Keratinocyte (primary cell): ENCODE measurements at regions not wholly inside any gene's neighbourhood (a gene's known extent, or its start where the extent isn't known, plus 50 kb on each side); places are given as distances from the start of the nearest gene placed in this dataset.

Experiments used
- DNase-seq: peaks from one replicate; pipeline ENCODE4 v3.0.0-alpha.2; 2011; ENCODE audit warnings: low read depth, missing footprints, low spot score
- FAIRE-seq: peaks from 2 replicates; lab custom pipeline; 2011; peaks lifted over from hg19 to GRCh38; lab: Jason Lieb, UNC
- H2AFZ ChIP-seq: 2 replicates; pipeline ENCODE4 v1.6.0; 2012; ENCODE audit warnings: low read length, control low read depth, inconsistent platforms; ENCODE audit not compliant: control insufficient read depth
- H3K27ac ChIP-seq: 2 replicates; pipeline ENCODE4 v1.5.1; 2011; ENCODE audit warnings: low read length; ENCODE audit not compliant: control insufficient read depth, insufficient read depth
- H3K27me3 ChIP-seq: 3 replicates; pipeline ENCODE4 v1.6.0; 2011; ENCODE audit warnings: low read length; ENCODE audit not compliant: control insufficient read depth, insufficient read depth; ENCODE audit errors: extremely low read depth
- H3K36me3 ChIP-seq, 2 experiments: 2 replicates in 1 of 2; 3 replicates in 1 of 2; pipeline ENCODE4 v1.5.1; 2011; ENCODE audit warnings: low read length in 2 of 2, mild to moderate bottlenecking in 1 of 2; ENCODE audit not compliant: control insufficient read depth in 2 of 2, insufficient read depth in 2 of 2; ENCODE audit errors: extremely low read depth in 1 of 2
- H3K4me1 ChIP-seq: 3 replicates; pipeline ENCODE4 v1.5.1; 2011; ENCODE audit warnings: low read length; ENCODE audit not compliant: control insufficient read depth, insufficient read depth; ENCODE audit errors: extremely low read depth
- H3K4me2 ChIP-seq: 3 replicates; pipeline ENCODE4 v1.6.0; 2011; ENCODE audit warnings: low read depth, low read length; ENCODE audit not compliant: control insufficient read depth, insufficient read depth; ENCODE audit errors: extremely low read depth
- H3K4me3 ChIP-seq, 3 experiments: fragments of 200-600 bp in 1 of 3; sonication (generic) in 1 of 3; 2 replicates in 2 of 3; 3 replicates in 1 of 3; pipeline ENCODE4 v1.5.1; 2011 to 2016; ENCODE audit warnings: low read length in 3 of 3, mild to moderate bottlenecking in 3 of 3, control low read depth in 2 of 3, inconsistent platforms in 1 of 3, low read depth in 1 of 3, mixed read lengths in 1 of 3, mixed run types in 1 of 3, moderate library complexity in 1 of 3; ENCODE audit not compliant: control insufficient read depth in 2 of 3, insufficient read depth in 2 of 3; ENCODE audit errors: extremely low read depth in 1 of 3
- H3K79me2 ChIP-seq: 2 replicates; pipeline ENCODE4 v1.6.0; 2012; ENCODE audit warnings: low read length; ENCODE audit not compliant: control insufficient read depth, insufficient read depth
- H3K9ac ChIP-seq: 3 replicates; pipeline ENCODE4 v1.6.0; 2011; ENCODE audit warnings: low read length; ENCODE audit not compliant: control insufficient read depth, insufficient read depth; ENCODE audit errors: extremely low read depth
- H3K9me1 ChIP-seq: 3 replicates; pipeline ENCODE4 v1.6.0; 2011; ENCODE audit warnings: low read length; ENCODE audit not compliant: control insufficient read depth, insufficient read depth; ENCODE audit errors: extremely low read depth
- H3K9me3 ChIP-seq: 2 replicates; pipeline ENCODE4 v1.5.1; 2012; ENCODE audit warnings: low read depth, low read length; ENCODE audit not compliant: control insufficient read depth
- H4K20me1 ChIP-seq: 3 replicates; pipeline ENCODE4 v1.6.0; 2011; ENCODE audit warnings: low read length; ENCODE audit not compliant: control insufficient read depth, insufficient read depth; ENCODE audit errors: extremely low read depth
- EZH2 ChIP-seq: IDR thresholded peaks from one replicate; pipeline ENCODE4 v1.6.1; 2012; ENCODE audit warnings: inconsistent platforms, mild to moderate bottlenecking, low read length, moderate library complexity
- dilution Hi-C: fragments of 300-500 bp; cut with MboI; formaldehyde crosslinking; loops from one replicate; pipeline ENCODE4 v1.7.0; 2020; ENCODE audit warnings: low sequenced_read_pairs; ENCODE audit not compliant: extremely low pct_ligation_motif_present
- TF ChIP-seq, protein P1 (sequence below), 3 experiments: IDR thresholded peaks in 1 of 3; conservative IDR thresholded peaks in 1 of 3; optimal IDR thresholded peaks in 1 of 3; 2 replicates in 2 of 3; 3 replicates in 1 of 3; pipeline versions ENCODE3 to v1.5.1; 2011; ENCODE audit warnings: low read length in 3 of 3, mild to moderate bottlenecking in 3 of 3, moderate library complexity in 2 of 3, control low read depth in 1 of 3, inconsistent platforms in 1 of 3; ENCODE audit not compliant: insufficient read depth in 2 of 3; ENCODE audit errors: extremely low read depth in 1 of 3

DNA sequence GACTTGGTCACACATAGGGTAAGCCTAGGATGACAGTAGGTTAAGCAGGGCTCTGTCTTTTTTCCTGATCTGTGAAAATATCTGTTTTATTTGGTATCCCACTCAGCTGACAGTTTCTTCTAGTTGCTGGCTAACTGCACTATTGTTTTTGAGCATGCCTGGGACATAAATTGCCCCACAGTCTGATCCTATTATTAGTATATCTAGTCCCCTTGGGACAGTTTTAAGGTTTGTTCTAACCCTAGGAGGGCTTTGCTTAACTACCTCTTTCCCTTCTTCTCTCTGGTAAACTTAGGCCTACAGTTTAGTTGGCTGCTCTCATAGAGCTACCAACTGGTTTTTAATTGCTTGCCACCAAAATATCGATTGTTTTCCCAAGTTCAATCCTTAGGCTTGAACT, 446.6 kb downstream of the ARHGEF28 start:
- Histone ChIP-seq H3K9me3 (no peaks in the 10 kb centered on the region), H3K79me2 (no peaks in the 10 kb centered on the region), H3K9me1 (no peaks in the 10 kb centered on the region), H3K27me3 (no peaks in the 10 kb centered on the region), H3K9ac (no peak overlapping the region), H3K36me3 (no peaks in the 10 kb centered on the region), H3K4me2 (no peak overlapping the region), H3K4me1 (peaks cover 11% of the 10 kb centered on the region), H3K4me3 (no peak overlapping the region), H3K27ac (no peak overlapping the region), H2AFZ (no peak overlapping the region), H4K20me1 (no peaks in the 10 kb centered on the region)
- no peak for TF ChIP-seq EZH2
- TF ChIP-seq, protein P1, sequence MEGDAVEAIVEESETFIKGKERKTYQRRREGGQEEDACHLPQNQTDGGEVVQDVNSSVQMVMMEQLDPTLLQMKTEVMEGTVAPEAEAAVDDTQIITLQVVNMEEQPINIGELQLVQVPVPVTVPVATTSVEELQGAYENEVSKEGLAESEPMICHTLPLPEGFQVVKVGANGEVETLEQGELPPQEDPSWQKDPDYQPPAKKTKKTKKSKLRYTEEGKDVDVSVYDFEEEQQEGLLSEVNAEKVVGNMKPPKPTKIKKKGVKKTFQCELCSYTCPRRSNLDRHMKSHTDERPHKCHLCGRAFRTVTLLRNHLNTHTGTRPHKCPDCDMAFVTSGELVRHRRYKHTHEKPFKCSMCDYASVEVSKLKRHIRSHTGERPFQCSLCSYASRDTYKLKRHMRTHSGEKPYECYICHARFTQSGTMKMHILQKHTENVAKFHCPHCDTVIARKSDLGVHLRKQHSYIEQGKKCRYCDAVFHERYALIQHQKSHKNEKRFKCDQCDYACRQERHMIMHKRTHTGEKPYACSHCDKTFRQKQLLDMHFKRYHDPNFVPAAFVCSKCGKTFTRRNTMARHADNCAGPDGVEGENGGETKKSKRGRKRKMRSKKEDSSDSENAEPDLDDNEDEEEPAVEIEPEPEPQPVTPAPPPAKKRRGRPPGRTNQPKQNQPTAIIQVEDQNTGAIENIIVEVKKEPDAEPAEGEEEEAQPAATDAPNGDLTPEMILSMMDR (optimal IDR thresholded peaks at IDR 0.05 in 1 of 3, IDR thresholded peaks at IDR 0.05 in 1 of 3, conservative IDR thresholded peaks at IDR 0.05 in 1 of 3; ENCODE audit: extremely low read depth in 1 of 3, insufficient read depth in 2 of 3, low read length in 3 of 3): no peak
- no peak for DNase-seq
- FAIRE-seq: no peak
- dilution Hi-C loops: no loop called here

DNA sequence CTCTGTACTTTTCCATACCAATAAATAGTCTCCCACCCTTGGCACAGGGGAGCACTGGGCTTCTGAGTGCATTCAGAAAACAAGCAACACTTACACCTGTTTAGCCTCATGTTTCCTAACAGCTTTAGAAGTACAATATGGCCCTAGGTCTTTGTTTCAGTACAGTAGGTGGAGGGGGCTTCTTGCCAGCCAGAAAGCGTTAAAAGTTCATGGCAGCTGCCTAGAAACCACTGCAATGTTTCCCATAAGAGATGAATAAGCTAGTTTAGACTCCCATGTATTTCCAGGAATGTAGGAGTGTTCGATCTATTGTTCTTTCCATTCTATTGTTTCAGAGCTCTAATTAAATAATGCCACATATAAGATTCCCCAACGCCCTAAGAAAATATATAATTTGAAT, 444.8 kb downstream of the ARHGEF28 start:
- Histone ChIP-seq H3K9me1 (no peaks in the 10 kb centered on the region), H3K36me3 (no peaks in the 10 kb centered on the region), H3K9me3 (no peaks in the 10 kb centered on the region), H3K4me1 (peaks cover 11% of the 10 kb centered on the region), H3K4me3 (no peak overlapping the region), H3K27me3 (no peaks in the 10 kb centered on the region), H3K9ac (no peak overlapping the region), H2AFZ (no peak overlapping the region), H4K20me1 (no peaks in the 10 kb centered on the region), H3K27ac (no peak overlapping the region), H3K4me2 (no peak overlapping the region), H3K79me2 (no peaks in the 10 kb centered on the region)
- dilution Hi-C loops: no loop called here
- FAIRE-seq (no peak), DNase-seq (no peak)
- TF ChIP-seq, protein P1 (optimal IDR thresholded peaks at IDR 0.05 in 1 of 3, IDR thresholded peaks at IDR 0.05 in 1 of 3, conservative IDR thresholded peaks at IDR 0.05 in 1 of 3; ENCODE audit: extremely low read depth in 1 of 3, insufficient read depth in 2 of 3, low read length in 3 of 3): no peak
- TF ChIP-seq EZH2: no peak
